A549 (cell line): ENCODE measurements at regions not wholly inside any gene's neighbourhood (a gene's known extent, or its start where the extent isn't known, plus 50 kb on each side); places are given as distances from the start of the nearest gene placed in this dataset.

Experiments
- BCL3 ChIP-seq: fragments of >200 bp; sonication (Bioruptor Twin); formaldehyde crosslinking; IDR thresholded peaks from 3 replicates; pipeline ENCODE4 v1.6.1; 2016
- CBX8 ChIP-seq: fragments of 200-600 bp; sonication (generic); IDR thresholded peaks from 2 replicates; pipeline ENCODE4 v1.6.1; 2016
- CTCF ChIP-seq: fragments of >200 bp; sonication (Bioruptor Twin); formaldehyde crosslinking; IDR thresholded peaks from 3 replicates; pipeline ENCODE4 v1.5.1; 2016
- EP300 ChIP-seq, 2 experiments: fragments of >200 bp; sonication (Bioruptor Twin); formaldehyde crosslinking; IDR thresholded peaks; 2 replicates in 1 of 2; 3 replicates in 1 of 2; pipeline ENCODE4 v1.6.1; 2016 to 2017
- FOSL2 ChIP-seq, 2 experiments: fragments of 450-650 bp in 1 of 2; fragments of >200 bp in 1 of 2; sonication (Bioruptor Twin) in 1 of 2; formaldehyde crosslinking; IDR thresholded peaks; 2 replicates each; pipeline versions ENCODE4 v1.5.0 to v1.6.1; 2016 to 2020; ENCODE audit warnings: mild to moderate bottlenecking in 1 of 2, moderate library complexity in 1 of 2
- HMGXB4 ChIP-seq: fragments of 250-450 bp; sonication (Bioruptor Pico); IDR thresholded peaks from 2 replicates; pipeline ENCODE4 v1.5.0; 2021; ENCODE audit warnings: mild to moderate bottlenecking, moderate library complexity, borderline replicate concordance
- JUN ChIP-seq, 2 experiments: fragments of >200 bp; sonication (Bioruptor Twin); formaldehyde crosslinking; IDR thresholded peaks; 2 replicates in 1 of 2; 3 replicates in 1 of 2; pipeline ENCODE4 v1.6.1; 2016 to 2017
- MAX ChIP-seq: IDR thresholded peaks from 2 replicates; pipeline ENCODE4 v1.6.1; 2012
- MYC ChIP-seq: IDR thresholded peaks from 2 replicates; pipeline ENCODE4 v1.6.1; 2012; ENCODE audit warnings: mild to moderate bottlenecking, inconsistent platforms, low read length, improper control_type of control experiment, borderline replicate concordance
- POLR2A ChIP-seq: IDR thresholded peaks from 2 replicates; pipeline ENCODE4 v1.6.1; 2012; ENCODE audit warnings: mild to moderate bottlenecking, low read length
- POLR2AphosphoS2 ChIP-seq: conservative IDR thresholded peaks from 2 replicates; pipeline ENCODE4 v1.6.1; 2012; ENCODE audit warnings: low read length, improper control_type of control experiment, inconsistent platforms
- ZNF302 ChIP-seq: fragments of 250-450 bp; sonication (Bioruptor Pico); IDR thresholded peaks from 2 replicates; pipeline ENCODE4 v1.9.0; 2021; ENCODE audit warnings: inconsistent platforms, mild to moderate bottlenecking, moderate library complexity

- TF ChIP-seq MAX (no peak), HMGXB4 (CRISPR knock-in tag) (no peak), CBX8 (no peak), CTCF (no peak), FOSL2 (IDR thresholded peaks at IDR 0.05) (no peak), FOSL2 (CRISPR knock-in tag; IDR thresholded peaks at IDR 0.05) (no peak), MYC (no peak), EP300 (IDR thresholded peaks at IDR 0.05) (no peak), POLR2A (no peak), JUN (IDR thresholded peaks at IDR 0.05) (no peak), BCL3 (no peak), ZNF302 (CRISPR knock-in tag) (no peak), POLR2AphosphoS2 (no peak)
Measured at GRCh38 chr5:20145240-20145639, 157.2 kb upstream of the CDH18 start.
